PC-9 (cell line): ENCODE measurements at regions not wholly inside any gene's neighbourhood (a gene's known extent, or its start where the extent isn't known, plus 50 kb on each side); places are given as distances from the start of the nearest gene placed in this dataset.

Source experiments
- BruUV-seq: library from RNA; stranded (reverse); fragments of 400-500 nt; replicated peaks from 2 replicates; lab custom pipeline; 2021; lab: Mats Ljungman, UMichigan
- CTCF ChIA-PET: fragments of 300-600 bp; sonication (Branson Sonifier 250); formaldehyde crosslinking; loops from one replicate; lab custom pipeline; 2022; ENCODE audit warnings: antibody characterized with exemption; lab: Charles Lee
- POLR2A ChIA-PET: fragments of 300-600 bp; sonication (Branson Sonifier 250); formaldehyde crosslinking; loops from one replicate; lab custom pipeline; 2022; ENCODE audit warnings: antibody characterized with exemption; ENCODE audit not compliant: unreplicated experiment; lab: Charles Lee
- DNase-seq, 2 experiments: peaks; one replicate each; pipeline versions ENCODE4 v3.0.0 to v3.0.0-alpha.2; 2015 to 2022; ENCODE audit warnings: mixed read lengths in 1 of 2
- H2AFZ ChIP-seq: fragments of 200-600 bp; sonication (generic); 2 replicates; pipeline ENCODE4 v1.8.1; 2017; ENCODE audit warnings: antibody characterized with exemption
- H3F3A ChIP-seq: fragments of 200-600 bp; sonication (generic); 2 replicates; pipeline ENCODE4 v1.8.1; 2017; ENCODE audit warnings: antibody characterized with exemption, mild to moderate bottlenecking, low read depth; ENCODE audit not compliant: insufficient read depth
- H3K27ac ChIP-seq: fragments of 200-600 bp; sonication (generic); 2 replicates; pipeline ENCODE4 v1.6.1; 2016; ENCODE audit warnings: mixed run types
- H3K27me3 ChIP-seq: fragments of 200-600 bp; sonication (generic); 2 replicates; pipeline ENCODE4 v1.6.1; 2016; ENCODE audit warnings: low read depth, mixed run types; ENCODE audit not compliant: insufficient read depth
- H3K36me3 ChIP-seq: fragments of 200-600 bp; sonication (generic); 2 replicates; pipeline ENCODE4 v1.6.1; 2016; ENCODE audit warnings: low read depth, mixed run types
- H3K4me1 ChIP-seq: fragments of 200-600 bp; sonication (generic); replicated peaks from 2 replicates; pipeline ENCODE4 v1.6.1; 2016; ENCODE audit warnings: mixed run types; ENCODE audit not compliant: insufficient read depth
- H3K4me2 ChIP-seq: fragments of 200-600 bp; sonication (generic); 2 replicates; pipeline ENCODE4 v1.6.1; 2017; ENCODE audit warnings: mixed run types
- H3K4me3 ChIP-seq: fragments of 200-600 bp; sonication (generic); 2 replicates; pipeline ENCODE4 v1.6.1; 2016; ENCODE audit warnings: mixed run types
- H3K79me2 ChIP-seq: fragments of 200-600 bp; sonication (generic); 2 replicates; pipeline ENCODE4 v1.6.1; 2017; ENCODE audit warnings: low read depth, mixed run types
- H3K9me2 ChIP-seq: fragments of 200-600 bp; sonication (generic); 2 replicates; pipeline ENCODE4 v1.8.1; 2017; ENCODE audit warnings: mild to moderate bottlenecking; ENCODE audit not compliant: insufficient read depth
- H3K9me3 ChIP-seq: fragments of 200-600 bp; sonication (generic); 2 replicates; pipeline ENCODE4 v1.8.1; 2016; ENCODE audit warnings: low read depth; ENCODE audit not compliant: insufficient read depth
- H4K20me1 ChIP-seq: fragments of 200-600 bp; sonication (generic); 2 replicates; pipeline ENCODE4 v1.8.1; 2017; ENCODE audit not compliant: insufficient read depth
- EZH2 ChIP-seq: fragments of 200-600 bp; sonication (generic); IDR thresholded peaks from 2 replicates; pipeline ENCODE4 v1.8.0; 2017; ENCODE audit warnings: antibody characterized with exemption, low read depth
- intact Hi-C: fragments of 100-400 bp; cut with micrococcal nuclease; formaldehyde crosslinking; loops from one replicate; pipeline ENCODE4 v1.10.0; 2022; ENCODE audit not compliant: unreplicated experiment
- TF ChIP-seq, protein P1 (sequence below): fragments of 200-600 bp; sonication (generic); conservative IDR thresholded peaks from 2 replicates; pipeline ENCODE4 v1.6.1; 2017; ENCODE audit warnings: mixed run types, antibody characterized with exemption, mild to moderate bottlenecking, moderate library complexity

DNA sequence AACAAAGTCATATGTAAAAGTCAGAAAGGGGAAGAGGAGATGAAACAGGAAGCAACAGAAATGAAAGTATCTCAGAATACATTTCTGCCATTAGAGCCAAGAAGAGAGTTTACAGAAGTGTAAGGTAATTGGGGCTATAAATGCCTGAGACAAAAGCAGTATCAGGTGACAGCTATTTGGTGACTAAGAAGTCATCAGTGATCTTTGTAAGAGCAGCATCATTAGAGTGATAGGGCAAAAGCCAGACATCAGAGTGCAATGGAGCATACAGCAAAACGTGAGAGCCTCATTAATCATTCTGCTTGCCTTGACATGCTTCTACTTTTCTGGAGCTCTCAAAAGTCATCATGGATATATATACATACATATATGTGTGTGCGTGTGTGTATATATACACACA, 804.7 kb upstream of the PIK3C3 start:
- no peak overlapping the region for H3K4me2 ChIP-seq
- H3F3A ChIP-seq, result no peaks in the 10 kb centered on the region
- POLR2A ChIA-PET, result no interaction called here
- H3K79me2 ChIP-seq, result no peaks in the 10 kb centered on the region
- no peak overlapping the region for H3K4me3 ChIP-seq
- no peak overlapping the region for H2AFZ ChIP-seq
- no peaks in the 10 kb centered on the region for H3K9me3 ChIP-seq
- no peak overlapping the region for H3K27ac ChIP-seq
- no peaks in the 10 kb centered on the region for H4K20me1 ChIP-seq
- no TSS peak for BruUV-seq
- intact Hi-C loops, result no loop called here
- DNase-seq, result no peak
- no peaks in the 10 kb centered on the region for H3K4me1 ChIP-seq
- no peaks in the 10 kb centered on the region for H3K9me2 ChIP-seq
- H3K36me3 ChIP-seq, result no peaks in the 10 kb centered on the region
- no peaks in the 10 kb centered on the region for H3K27me3 ChIP-seq
- TF ChIP-seq EZH2, result no peak
- TF ChIP-seq, protein P1, sequence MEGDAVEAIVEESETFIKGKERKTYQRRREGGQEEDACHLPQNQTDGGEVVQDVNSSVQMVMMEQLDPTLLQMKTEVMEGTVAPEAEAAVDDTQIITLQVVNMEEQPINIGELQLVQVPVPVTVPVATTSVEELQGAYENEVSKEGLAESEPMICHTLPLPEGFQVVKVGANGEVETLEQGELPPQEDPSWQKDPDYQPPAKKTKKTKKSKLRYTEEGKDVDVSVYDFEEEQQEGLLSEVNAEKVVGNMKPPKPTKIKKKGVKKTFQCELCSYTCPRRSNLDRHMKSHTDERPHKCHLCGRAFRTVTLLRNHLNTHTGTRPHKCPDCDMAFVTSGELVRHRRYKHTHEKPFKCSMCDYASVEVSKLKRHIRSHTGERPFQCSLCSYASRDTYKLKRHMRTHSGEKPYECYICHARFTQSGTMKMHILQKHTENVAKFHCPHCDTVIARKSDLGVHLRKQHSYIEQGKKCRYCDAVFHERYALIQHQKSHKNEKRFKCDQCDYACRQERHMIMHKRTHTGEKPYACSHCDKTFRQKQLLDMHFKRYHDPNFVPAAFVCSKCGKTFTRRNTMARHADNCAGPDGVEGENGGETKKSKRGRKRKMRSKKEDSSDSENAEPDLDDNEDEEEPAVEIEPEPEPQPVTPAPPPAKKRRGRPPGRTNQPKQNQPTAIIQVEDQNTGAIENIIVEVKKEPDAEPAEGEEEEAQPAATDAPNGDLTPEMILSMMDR, result no peak
- CTCF ChIA-PET, result no interaction called here

DNA sequence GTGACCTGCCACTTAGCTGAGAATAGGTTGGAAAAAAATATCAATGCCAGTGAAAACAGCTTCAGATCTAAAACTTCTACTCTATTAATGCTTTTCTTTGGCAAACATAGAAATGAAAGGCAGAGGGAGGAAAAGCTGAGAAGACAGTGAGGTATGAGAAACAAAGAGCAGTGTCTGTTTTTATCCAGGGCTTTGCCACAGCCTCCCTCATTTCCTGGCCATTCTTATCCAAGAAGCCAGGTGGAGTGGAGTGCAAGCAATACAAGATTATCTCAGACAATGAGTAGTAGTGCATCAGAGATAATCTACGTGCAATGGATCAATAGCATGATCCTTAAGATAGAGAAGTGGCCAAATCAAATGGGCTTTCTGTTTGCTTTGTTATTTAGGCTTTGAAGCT, 808.7 kb upstream of the PIK3C3 start:
- no peak for DNase-seq
- Histone ChIP-seq H3K27ac (no peak overlapping the region), H4K20me1 (no peaks in the 10 kb centered on the region), H3K9me2 (no peaks in the 10 kb centered on the region), H3K4me2 (no peak overlapping the region), H3F3A (no peaks in the 10 kb centered on the region), H3K4me3 (no peak overlapping the region), H3K79me2 (no peaks in the 10 kb centered on the region), H3K4me1 (no peaks in the 10 kb centered on the region), H3K27me3 (no peaks in the 10 kb centered on the region), H2AFZ (no peak overlapping the region), H3K36me3 (no peaks in the 10 kb centered on the region), H3K9me3 (no peaks in the 10 kb centered on the region)
- ChIA-PET POLR2A (no interaction called here), CTCF (no interaction called here)
- TF ChIP-seq, protein P1, result no peak
- TF ChIP-seq EZH2, result no peak
- intact Hi-C loops, result no loop called here
- BruUV-seq, result no TSS peak

DNA sequence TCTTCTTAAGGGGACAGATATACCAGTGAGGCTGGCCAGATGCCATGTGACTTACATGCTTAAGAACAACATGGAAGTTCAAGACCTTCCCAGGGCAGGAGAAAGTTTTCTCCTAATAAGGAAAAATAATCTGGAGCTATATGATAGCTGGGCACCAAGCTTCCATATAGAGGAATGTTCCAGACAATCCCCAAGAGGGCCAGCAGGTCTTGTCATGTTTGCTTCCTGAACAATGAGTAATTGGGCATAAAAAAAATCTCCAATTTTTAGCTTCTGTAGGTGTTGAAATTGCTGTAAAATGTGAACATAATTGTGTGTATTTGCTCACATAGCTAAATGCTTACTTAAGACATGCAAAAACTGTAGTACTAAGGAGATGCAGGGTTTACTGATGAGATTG, 809.5 kb upstream of the PIK3C3 start:
- no peak overlapping the region for H3K4me2 ChIP-seq
- H3K9me2 ChIP-seq, result no peaks in the 10 kb centered on the region
- H3K9me3 ChIP-seq, result no peaks in the 10 kb centered on the region
- H3K36me3 ChIP-seq, result no peaks in the 10 kb centered on the region
- TF ChIP-seq EZH2, result no peak
- no peak overlapping the region for H3K27ac ChIP-seq
- DNase-seq, result no peak
- no peaks in the 10 kb centered on the region for H3K27me3 ChIP-seq
- no peaks in the 10 kb centered on the region for H3K79me2 ChIP-seq
- no peaks in the 10 kb centered on the region for H3K4me1 ChIP-seq
- ChIA-PET POLR2A (no interaction called here), CTCF (no interaction called here)
- H3K4me3 ChIP-seq, result no peak overlapping the region
- H4K20me1 ChIP-seq, result no peaks in the 10 kb centered on the region
- H2AFZ ChIP-seq, result no peak overlapping the region
- no TSS peak for BruUV-seq
- no peaks in the 10 kb centered on the region for H3F3A ChIP-seq
- intact Hi-C loops, result no loop called here

DNA sequence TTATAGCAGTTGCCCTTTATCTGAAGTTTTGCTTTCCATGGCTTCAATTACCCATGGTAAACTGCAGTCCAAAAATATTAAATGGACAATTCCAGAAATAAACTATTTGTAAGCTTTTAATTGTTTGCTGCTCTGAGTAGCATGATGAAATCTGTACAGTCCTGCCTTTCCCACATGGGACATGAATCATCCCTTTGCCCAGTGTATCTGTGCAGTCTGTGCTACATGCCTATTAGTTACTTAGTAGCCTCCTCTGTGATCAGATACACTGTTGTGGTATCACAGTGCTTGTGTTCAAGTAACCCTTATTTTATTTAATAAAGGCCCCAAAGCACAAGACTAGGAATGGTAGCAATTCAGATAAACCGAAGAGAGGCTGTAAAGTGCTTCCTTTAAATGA, 810.6 kb upstream of the PIK3C3 start:
- Histone ChIP-seq H3K79me2 (no peaks in the 10 kb centered on the region), H3K27ac (no peak overlapping the region), H3K9me2 (no peaks in the 10 kb centered on the region), H3K9me3 (no peaks in the 10 kb centered on the region), H3K4me3 (no peak overlapping the region), H3F3A (no peaks in the 10 kb centered on the region), H3K36me3 (no peaks in the 10 kb centered on the region), H3K27me3 (no peaks in the 10 kb centered on the region), H3K4me2 (no peak overlapping the region), H3K4me1 (no peaks in the 10 kb centered on the region), H2AFZ (no peak overlapping the region), H4K20me1 (no peaks in the 10 kb centered on the region)
- CTCF ChIA-PET, result no interaction called here
- POLR2A ChIA-PET, result no interaction called here
- intact Hi-C loops, result no loop called here
- BruUV-seq, result no TSS peak
- DNase-seq, result no peak
- no peak for TF ChIP-seq EZH2
- TF ChIP-seq, protein P1, result no peak
